Ascending aorta (tissue), 2 donors: ENCODE measurements at regions not wholly inside any gene's neighbourhood (a gene's known extent, or its start where the extent isn't known, plus 50 kb on each side); places are given as distances from the start of the nearest gene placed in this dataset.

ENCODE experiments used
- DNase-seq, 2 donors: peaks; one replicate each; pipeline ENCODE4 v3.0.0-alpha.2; 2019; ENCODE audit warnings: low spot score in 2 of 2
- H3K27ac ChIP-seq, 2 donors: fragments of 200-600 bp; sonication (generic); one replicate each; pipeline ENCODE4 v1.5.1; 2016 to 2017; ENCODE audit warnings: mild to moderate bottlenecking in 1 of 2
- H3K27me3 ChIP-seq: fragments of 200-600 bp; sonication (generic); one replicate; pipeline ENCODE4 v1.5.1; 2017
- H3K36me3 ChIP-seq, 2 donors: fragments of 200-600 bp; sonication (generic); one replicate each; pipeline ENCODE4 v1.5.1; 2016
- H3K4me1 ChIP-seq, 2 donors: fragments of 200-600 bp; sonication (generic); one replicate each; pipeline ENCODE4 v1.5.1; 2016 to 2017; ENCODE audit warnings: mild to moderate bottlenecking in 1 of 2
- H3K4me3 ChIP-seq, 2 donors: fragments of 200-600 bp; sonication (generic); one replicate each; pipeline ENCODE4 v1.5.1; 2016 to 2017; ENCODE audit warnings: mild to moderate bottlenecking in 1 of 2
- H3K9me3 ChIP-seq, 2 donors: fragments of 200-600 bp; sonication (generic); one replicate each; pipeline ENCODE4 v1.5.1; 2016
- intact Hi-C: fragments of 100-400 bp; cut with DNase I; formaldehyde crosslinking; loops from one replicate; pipeline ENCODE4 v1.15.1; 2023
- TF ChIP-seq, protein P1 (sequence below), 3 experiments: fragments of 200-600 bp in 2 of 3; fragments of 450-650 bp in 1 of 3; sonication (generic) in 2 of 3; IDR thresholded peaks; one replicate each; pipeline ENCODE4 v1.5.1; 2016 to 2019; ENCODE audit warnings: antibody characterized with exemption in 3 of 3, mild to moderate bottlenecking in 1 of 3, moderate library complexity in 1 of 3

DNA sequence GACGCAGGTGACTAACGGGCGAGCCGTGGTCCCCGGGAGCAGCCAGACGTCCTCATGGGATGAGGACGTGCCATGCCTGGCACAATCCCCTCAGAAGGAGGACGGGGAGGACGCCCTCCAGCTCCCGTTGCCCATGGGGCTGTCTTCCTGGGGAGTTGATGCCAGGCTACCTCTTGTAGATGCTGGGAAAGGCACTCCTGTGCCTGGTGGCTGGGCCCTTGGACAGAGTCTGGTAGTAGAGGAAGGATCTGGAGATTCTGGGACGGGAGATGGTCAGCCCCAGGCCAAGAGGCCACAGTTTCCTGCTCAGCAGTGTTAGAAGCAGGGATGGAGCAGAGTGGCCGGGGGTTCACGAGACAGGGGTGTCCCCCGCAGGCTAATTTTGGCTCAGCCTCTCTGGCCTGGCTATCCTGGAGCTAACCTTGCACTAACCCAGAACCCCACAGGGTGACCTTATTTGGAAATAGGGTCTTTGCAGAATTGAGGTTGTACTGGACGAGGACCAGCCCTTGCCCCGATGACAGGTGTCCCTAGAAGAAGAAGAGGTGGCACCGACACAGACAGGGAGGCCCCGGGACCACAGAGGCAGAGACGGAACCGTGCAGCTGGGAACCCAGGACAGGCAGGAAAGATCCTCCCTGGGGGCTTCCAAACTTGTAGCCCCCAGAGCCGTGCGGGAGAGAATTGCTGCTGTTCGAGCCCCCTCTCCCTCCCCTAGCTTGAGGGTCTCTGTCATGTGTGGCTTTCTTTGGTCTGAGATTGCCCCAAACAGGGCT, 50.1 kb upstream of the ADRA2C start:
- Histone ChIP-seq H3K36me3 (no peaks in the 10 kb centered on the region), H3K4me1 (peaks cover under 1 to 2% of the 10 kb centered on the region in 2 donors), H3K4me3 (no peak overlapping the region), H3K27me3 (no peaks in the 10 kb centered on the region), H3K27ac (no peak overlapping the region), H3K9me3 (peaks cover 0 to 5% of the 10 kb centered on the region in 2 donors)
- TF ChIP-seq, protein P1, sequence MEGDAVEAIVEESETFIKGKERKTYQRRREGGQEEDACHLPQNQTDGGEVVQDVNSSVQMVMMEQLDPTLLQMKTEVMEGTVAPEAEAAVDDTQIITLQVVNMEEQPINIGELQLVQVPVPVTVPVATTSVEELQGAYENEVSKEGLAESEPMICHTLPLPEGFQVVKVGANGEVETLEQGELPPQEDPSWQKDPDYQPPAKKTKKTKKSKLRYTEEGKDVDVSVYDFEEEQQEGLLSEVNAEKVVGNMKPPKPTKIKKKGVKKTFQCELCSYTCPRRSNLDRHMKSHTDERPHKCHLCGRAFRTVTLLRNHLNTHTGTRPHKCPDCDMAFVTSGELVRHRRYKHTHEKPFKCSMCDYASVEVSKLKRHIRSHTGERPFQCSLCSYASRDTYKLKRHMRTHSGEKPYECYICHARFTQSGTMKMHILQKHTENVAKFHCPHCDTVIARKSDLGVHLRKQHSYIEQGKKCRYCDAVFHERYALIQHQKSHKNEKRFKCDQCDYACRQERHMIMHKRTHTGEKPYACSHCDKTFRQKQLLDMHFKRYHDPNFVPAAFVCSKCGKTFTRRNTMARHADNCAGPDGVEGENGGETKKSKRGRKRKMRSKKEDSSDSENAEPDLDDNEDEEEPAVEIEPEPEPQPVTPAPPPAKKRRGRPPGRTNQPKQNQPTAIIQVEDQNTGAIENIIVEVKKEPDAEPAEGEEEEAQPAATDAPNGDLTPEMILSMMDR (IDR thresholded peaks at IDR 0.05): no peak
- intact Hi-C loops: no loop called here
- no peak for DNase-seq

DNA sequence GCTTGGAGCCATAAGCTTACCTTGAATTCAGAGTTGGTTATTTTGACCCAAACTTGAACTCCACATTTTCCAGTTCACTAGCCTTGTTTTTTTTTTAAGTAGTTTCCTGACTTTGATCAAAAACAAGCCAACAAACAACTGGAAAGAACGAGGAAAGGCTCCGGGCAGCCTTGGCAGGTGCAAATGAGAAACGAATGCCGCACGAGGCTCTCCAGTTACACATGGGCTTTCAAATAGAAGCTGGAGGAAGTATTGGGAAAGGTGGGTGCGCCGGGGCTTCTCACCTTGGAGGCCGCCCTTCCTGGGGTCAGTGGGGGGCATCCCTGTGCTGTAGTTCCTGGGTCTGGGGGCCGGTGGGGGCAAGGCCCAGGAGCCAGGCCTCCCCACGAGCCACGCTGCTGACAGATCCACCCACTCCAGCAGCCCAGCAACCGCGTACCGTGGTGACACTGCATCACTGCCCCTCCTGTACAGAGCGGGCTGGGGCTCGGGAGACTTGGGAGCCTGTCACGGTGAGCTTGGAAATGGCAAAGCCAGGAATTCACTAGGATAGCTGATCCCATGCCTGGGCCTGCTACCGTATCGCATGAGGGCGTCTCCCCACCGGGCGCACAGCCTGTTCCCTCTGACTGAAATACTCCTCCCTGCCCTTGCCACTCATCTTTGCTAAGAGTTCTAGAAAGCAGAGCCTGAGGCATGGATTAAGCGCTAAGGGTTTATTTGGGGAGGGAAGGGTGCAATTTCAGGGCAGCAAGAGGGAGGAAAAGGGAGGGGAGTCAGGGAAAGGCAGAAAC, 50.9 kb upstream of the ADRA2C start:
- Histone ChIP-seq H3K4me3 (no peak overlapping the region), H3K27me3 (no peaks in the 10 kb centered on the region), H3K9me3 (peaks cover 0 to 5% of the 10 kb centered on the region in 2 donors), H3K4me1 (peaks cover 0 to 7% of the 10 kb centered on the region in 2 donors), H3K27ac (no peak overlapping the region), H3K36me3 (no peaks in the 10 kb centered on the region)
- DNase-seq: no peak
- TF ChIP-seq, protein P1 (IDR thresholded peaks at IDR 0.05): no peak
- intact Hi-C loops: no loop called here

DNA sequence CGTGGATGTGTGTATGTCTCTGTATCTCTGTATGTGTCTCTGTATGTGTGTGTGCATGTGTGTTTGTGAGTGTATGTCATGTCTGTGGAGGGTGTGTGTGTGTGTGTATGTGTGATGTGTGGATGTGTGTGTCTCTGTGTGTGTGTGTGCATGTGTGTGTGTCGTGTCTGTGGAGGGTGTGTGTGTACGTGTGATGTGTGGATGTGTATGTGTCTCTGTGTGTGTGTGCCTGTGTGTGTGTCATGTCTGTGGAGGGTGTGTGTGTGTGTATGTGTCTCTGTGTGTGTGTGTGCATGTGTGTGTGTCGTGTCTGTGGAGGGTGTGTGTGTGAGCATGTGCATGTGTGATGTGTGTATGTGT, 51.6 kb upstream of the ADRA2C start:
- Histone ChIP-seq H3K27me3 (no peaks in the 10 kb centered on the region), H3K4me1 (peaks cover 0 to 12% of the 10 kb centered on the region in 2 donors), H3K36me3 (no peaks in the 10 kb centered on the region), H3K9me3 (peaks cover 0 to 5% of the 10 kb centered on the region in 2 donors), H3K27ac (no peak overlapping the region), H3K4me3 (no peak overlapping the region)
- DNase-seq: no peak
- TF ChIP-seq, protein P1 (IDR thresholded peaks at IDR 0.05): no peak
- intact Hi-C loops: no loop called here

DNA sequence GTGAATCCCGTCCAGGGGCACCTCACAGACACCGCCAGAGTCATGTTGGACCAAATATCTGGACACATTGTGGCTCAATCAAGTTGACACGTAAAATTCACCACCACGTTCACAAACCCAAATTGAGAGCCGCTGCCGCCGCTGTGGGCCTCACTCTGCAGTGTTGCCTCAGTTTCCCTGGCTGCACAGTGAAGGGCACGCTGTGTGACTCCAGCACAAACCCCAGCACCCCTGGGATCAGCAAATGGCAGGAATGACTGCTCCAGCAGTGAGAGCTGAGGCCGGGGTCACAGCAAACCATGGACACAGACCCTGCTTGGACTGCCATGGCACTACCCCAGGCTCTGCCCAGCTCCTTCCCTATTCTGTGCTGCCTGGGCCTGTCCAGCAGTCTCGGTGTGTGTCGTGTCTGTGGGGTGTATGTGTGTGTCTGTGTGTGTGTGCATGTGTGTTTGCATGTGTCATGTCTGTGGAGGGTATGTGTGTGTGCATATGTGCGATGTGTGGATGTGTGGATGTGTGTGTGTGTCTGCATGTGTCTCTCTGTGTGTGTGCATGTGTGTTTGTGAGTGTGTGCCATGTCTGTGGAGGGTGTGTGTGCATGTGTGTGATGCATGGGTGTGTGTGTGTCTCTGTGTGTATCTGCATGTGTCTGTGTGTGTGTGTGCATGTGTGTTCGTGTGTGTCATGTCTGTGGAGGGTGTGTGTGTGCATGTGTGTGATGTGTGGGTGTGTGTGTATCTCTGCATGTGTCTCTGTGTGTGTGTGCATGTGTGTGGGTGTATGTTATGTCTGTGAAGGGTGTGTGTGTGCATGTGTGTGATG, 52.2 kb upstream of the ADRA2C start:
- H3K9me3 ChIP-seq: peaks cover 0 to 5% of the 10 kb centered on the region in 2 donors
- H3K36me3 ChIP-seq: no peaks in the 10 kb centered on the region
- no peak overlapping the region for H3K4me3 ChIP-seq
- DNase-seq: no peak
- TF ChIP-seq, protein P1 (IDR thresholded peaks at IDR 0.05): no peak
- H3K4me1 ChIP-seq: peaks cover 0 to 12% of the 10 kb centered on the region in 2 donors
- intact Hi-C loops: no loop called here
- H3K27me3 ChIP-seq: no peaks in the 10 kb centered on the region
- H3K27ac ChIP-seq: no peak overlapping the region

DNA sequence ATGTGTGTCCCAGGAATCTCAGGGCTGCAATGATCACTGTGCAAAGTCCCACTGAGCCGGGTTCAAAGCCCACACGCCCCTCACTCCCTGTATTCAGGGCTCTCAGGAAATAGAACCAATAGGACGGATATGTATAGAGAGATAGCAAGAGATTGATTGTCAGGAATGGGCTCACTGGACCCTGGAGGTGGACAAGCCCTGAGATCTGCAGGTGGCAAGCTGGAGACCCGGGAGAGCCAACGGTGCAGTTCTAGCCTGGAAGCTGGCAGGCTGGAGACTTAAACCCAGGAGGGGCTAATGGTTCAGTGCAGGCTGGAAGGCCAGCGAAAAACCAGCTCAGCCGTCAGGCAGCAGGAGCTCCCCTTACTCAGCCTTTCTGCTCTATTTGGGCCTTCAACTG, 52.8 kb upstream of the ADRA2C start:
- intact Hi-C loops: no loop called here
- TF ChIP-seq, protein P1 (IDR thresholded peaks at IDR 0.05): no peak
- Histone ChIP-seq H3K27me3 (no peaks in the 10 kb centered on the region), H3K4me1 (peaks cover 0 to 17% of the 10 kb centered on the region in 2 donors), H3K27ac (no peak overlapping the region), H3K9me3 (peaks cover 0 to 2% of the 10 kb centered on the region in 2 donors), H3K4me3 (no peak overlapping the region), H3K36me3 (no peaks in the 10 kb centered on the region)
- no peak for DNase-seq
